GM12875 (cell line): ENCODE measurements at regions not wholly inside any gene's neighbourhood (a gene's known extent, or its start where the extent isn't known, plus 50 kb on each side); places are given as distances from the start of the nearest gene placed in this dataset.

Experiments used
- H3K4me3 ChIP-seq: one replicate; pipeline ENCODE4 v1.5.1; 2011; ENCODE audit warnings: low read depth, low read length, control low read depth
- CTCF ChIP-seq: IDR thresholded peaks from 2 replicates; pipeline ENCODE4 v1.5.1; 2011; ENCODE audit warnings: low read depth, mild to moderate bottlenecking, control low read depth, inconsistent platforms, low read length, moderate library complexity, borderline replicate concordance; ENCODE audit not compliant: insufficient read depth

- no peak overlapping the region for H3K4me3 ChIP-seq
- no peak for TF ChIP-seq CTCF
Observed at GRCh38 chr3:102180280-102180931, 254.4 kb upstream of the ZPLD1 start.

DNA sequence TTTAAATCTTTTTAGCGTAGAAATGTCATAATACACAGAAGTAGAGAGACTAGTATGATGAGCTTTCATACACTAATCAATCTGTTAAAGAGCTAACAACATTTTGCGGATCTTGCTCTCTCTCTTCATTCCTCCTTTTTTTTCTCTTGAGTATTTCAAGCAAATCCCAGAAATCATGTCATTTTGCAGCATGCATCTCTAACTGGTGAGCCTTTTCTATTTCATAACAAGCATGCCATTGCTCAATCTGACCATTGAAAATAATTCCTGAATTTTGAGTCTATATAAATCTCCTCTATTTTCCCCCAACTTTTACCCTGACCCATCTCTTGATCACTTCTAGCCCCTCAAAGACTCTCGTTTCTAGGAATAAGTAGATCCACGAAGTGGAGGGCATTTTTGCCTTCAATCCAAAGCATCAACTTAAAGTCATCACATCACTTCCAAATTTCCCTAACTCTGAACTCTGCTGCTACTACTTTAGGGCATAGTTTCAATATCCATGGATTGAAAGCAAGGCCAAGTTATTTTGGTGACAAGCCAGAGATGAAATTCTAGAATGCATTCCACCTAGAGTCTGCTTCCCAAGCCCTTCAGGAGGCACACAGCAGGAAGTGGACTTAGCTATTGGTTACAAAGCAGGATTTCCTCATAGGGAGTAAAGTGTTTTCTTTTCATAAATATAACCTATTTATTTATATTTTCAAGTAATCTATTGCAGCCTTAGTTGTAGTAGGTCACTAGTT is 253.5 kb upstream of the ZPLD1 start:
- no peak for TF ChIP-seq CTCF
- H3K4me3 ChIP-seq, result no peak overlapping the region

- no peak for TF ChIP-seq CTCF
- H3K4me3 ChIP-seq, result no peak overlapping the region
Observed at GRCh38 chr3:102182162-102182561, 252.7 kb upstream of the ZPLD1 start.

DNA sequence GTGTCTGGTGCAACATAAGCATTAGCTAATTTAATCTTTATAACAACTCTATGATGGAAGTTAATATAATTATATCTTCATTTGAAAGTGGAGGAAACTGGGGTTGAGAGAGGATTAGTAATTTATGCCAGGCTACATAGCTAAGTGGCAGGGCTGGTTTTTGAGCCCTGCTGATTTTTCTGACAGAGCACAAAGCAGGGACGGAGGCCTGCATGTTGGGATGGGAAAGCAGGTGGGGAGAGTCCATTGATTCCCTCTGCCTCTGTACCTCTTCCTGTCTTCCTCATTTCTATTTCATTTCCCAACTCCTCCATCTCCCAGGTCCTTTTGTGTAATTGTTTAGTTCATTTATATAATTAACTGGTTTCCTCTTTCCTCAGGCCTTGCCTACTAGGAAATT is 251.6 kb upstream of the ZPLD1 start:
- H3K4me3 ChIP-seq, result no peak overlapping the region
- no peak for TF ChIP-seq CTCF

DNA sequence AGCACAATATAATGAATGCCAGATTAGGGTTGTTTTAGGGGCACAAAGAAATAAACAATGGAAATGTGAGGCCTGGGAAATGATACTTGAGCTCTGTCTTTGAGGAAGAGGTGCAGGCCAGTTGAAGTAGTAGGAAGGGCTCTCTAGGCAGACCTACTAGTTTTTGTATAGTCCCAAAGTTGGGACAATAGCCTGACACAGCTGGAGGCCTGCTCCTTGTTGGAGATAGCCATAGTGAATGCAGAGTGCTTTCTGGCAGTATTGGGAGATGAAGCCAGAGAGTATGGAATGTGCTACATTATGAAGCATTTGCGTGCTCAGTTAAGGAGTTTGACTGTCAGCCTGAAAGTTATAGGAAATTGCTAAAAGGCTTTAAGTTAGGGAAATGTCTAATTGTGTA is 251.2 kb upstream of the ZPLD1 start:
- no peak for TF ChIP-seq CTCF
- H3K4me3 ChIP-seq, result no peak overlapping the region

DNA sequence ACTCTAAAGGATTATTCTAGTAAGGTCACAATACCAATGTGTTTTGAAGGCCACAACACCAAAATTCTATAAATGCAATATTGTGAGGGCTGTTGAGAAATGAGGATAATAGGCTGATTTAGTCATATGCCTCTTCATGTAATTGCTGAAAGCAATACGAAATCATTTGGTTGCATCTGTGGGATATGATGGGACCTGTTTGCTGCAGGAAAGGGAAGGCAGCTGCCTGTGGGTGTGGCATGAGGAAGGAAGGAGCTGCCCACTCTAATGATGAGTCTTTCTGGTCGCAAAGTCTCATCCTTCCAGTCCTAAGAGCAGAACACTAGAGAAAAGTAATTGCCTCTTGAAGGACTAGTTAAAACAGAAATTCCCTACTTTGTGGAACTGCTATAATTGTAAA is 245.3 kb upstream of the ZPLD1 start:
- TF ChIP-seq CTCF, result no peak

More for the DNA sequence above, 245.3 kb upstream of the ZPLD1 start:
- no peak overlapping the region for H3K4me3 ChIP-seq
